Upper lobe of left lung (tissue), 4 donors: ENCODE measurements at regions not wholly inside any gene's neighbourhood (a gene's known extent, or its start where the extent isn't known, plus 50 kb on each side); places are given as distances from the start of the nearest gene placed in this dataset.

Experiments used
- CTCF ChIP-seq, 6 experiments: fragments of 450-650 bp in 4 of 6; fragments of 200-600 bp in 2 of 6; sonication (generic) in 2 of 6; IDR thresholded peaks; one replicate each; pipeline ENCODE4 v1.5.1; 2016 to 2019; ENCODE audit warnings: antibody characterized with exemption in 6 of 6
- EP300 ChIP-seq, 4 donors: sonication (generic); formaldehyde crosslinking; IDR thresholded peaks; one replicate each; pipeline ENCODE4 v1.5.1; 2017; ENCODE audit warnings: antibody characterized with exemption in 4 of 4, control low read depth in 2 of 4

GRCh38 chr14:53880761-53881160 lies 75.9 kb downstream of the BMP4 start:
- TF ChIP-seq EP300 (IDR thresholded peaks at IDR 0.05) = no peak
- TF ChIP-seq CTCF (IDR thresholded peaks at IDR 0.05) = no peak
